ENCODE measurements at regions not wholly inside any gene's neighbourhood (a gene's known extent, or its start where the extent isn't known, plus 50 kb on each side); places are given as distances from the start of the nearest gene placed in this dataset.

DNA sequence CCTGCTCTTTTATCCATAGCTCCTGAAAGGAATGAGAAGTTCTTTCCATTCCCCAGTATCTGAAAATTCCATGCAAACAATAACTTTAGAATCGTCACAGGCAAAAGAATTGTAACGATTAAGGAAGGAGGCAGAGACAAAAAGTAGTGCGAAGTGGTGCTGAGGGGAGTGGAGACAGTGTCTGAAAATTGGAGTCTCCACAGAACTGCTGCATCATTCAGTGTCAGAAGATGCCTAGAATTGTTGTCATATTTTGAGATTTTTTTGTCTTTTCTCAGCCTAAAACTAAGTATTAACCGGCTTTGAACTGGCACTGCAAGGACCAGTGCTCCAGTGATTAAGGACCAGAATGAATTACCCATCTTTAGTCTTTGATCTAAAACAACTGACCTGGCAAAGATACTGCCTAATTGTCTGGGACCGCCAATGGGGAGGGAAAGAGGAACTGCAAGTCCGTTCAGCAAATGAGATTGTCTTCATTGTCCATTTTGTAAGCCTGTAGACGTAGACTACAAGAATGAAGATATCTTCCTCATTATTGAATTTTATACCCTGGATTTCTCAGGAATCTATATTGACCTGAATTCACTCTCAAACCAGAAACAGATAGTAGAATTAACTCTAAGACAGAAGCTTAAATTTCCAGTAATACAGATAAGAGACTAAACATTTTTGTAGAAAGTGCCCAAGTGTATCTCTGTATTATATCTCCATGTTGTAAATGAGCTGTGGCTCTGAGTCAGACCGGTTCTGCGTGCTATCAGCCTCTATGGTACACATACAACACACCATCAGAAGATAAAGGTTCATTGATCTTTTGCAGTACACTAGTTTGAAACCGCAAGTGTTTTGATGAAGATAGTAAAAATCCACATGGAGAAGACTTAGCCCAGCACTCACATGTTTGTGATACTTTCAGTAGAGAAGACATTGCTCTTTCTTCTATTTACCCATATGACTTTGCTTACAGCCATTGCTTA lies 293.2 kb downstream of the EFNB2 start:
- TF ChIP-seq, protein P1, sequence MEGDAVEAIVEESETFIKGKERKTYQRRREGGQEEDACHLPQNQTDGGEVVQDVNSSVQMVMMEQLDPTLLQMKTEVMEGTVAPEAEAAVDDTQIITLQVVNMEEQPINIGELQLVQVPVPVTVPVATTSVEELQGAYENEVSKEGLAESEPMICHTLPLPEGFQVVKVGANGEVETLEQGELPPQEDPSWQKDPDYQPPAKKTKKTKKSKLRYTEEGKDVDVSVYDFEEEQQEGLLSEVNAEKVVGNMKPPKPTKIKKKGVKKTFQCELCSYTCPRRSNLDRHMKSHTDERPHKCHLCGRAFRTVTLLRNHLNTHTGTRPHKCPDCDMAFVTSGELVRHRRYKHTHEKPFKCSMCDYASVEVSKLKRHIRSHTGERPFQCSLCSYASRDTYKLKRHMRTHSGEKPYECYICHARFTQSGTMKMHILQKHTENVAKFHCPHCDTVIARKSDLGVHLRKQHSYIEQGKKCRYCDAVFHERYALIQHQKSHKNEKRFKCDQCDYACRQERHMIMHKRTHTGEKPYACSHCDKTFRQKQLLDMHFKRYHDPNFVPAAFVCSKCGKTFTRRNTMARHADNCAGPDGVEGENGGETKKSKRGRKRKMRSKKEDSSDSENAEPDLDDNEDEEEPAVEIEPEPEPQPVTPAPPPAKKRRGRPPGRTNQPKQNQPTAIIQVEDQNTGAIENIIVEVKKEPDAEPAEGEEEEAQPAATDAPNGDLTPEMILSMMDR (IDR thresholded peaks at IDR 0.05; ENCODE audit: control extremely low read depth, extremely low read depth, low read depth, missing control alignments), result no peak
- POLR2A ChIA-PET, result no interaction called here
- CTCF ChIA-PET, result no interaction called here
- no peak for DNase-seq (ENCODE audit: extremely low spot score)

DNA sequence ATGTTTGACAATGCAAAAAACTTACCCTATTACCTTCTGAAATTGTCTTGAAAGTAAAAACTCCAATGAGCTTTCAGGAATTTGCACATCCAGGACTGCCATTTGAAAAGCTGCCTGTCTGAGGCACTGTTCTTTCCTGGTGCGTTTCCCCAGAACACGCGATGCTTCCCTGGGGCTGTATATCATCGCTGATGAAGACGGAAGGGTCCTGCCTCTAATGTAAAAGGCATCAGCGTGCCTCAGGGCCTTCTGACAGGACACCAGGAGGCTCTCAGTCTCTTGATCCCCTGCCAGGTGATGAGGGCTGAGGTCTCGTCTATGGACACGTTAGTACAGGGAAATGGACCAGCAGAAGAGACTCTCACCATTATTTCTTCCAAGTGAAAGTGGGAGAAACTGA lies 296.8 kb downstream of the EFNB2 start:
- no peak for DNase-seq (ENCODE audit: extremely low spot score)
- CTCF ChIA-PET, result no interaction called here

DNA sequence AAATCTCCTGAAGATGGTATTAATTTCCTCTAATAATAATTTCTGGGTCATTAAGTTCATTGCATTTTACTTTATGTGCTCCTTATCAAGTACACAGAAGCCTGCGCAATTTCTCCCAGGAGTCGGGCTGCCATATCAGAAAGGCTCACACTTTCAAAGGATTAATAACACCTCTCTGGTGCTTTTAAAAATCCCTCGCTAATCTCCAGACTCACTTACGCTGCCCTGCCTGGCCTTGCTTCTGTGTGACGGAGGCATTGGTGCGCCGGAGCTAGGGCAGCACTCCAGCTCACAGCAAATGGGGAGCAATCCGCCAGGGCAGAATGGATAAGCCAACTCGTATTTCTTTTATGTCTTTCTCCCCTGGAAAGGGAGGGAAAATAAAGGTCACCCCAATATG lies 300.8 kb downstream of the EFNB2 start:
- no peak for DNase-seq (ENCODE audit: extremely low spot score)
- TF ChIP-seq, protein P1 (IDR thresholded peaks at IDR 0.05; ENCODE audit: control extremely low read depth, extremely low read depth, low read depth, missing control alignments), result no peak
- CTCF ChIA-PET, result no interaction called here

More for the DNA sequence above, 296.8 kb downstream of the EFNB2 start:
- TF ChIP-seq, protein P1 (IDR thresholded peaks at IDR 0.05; ENCODE audit: control extremely low read depth, extremely low read depth, low read depth, missing control alignments), result no peak
- POLR2A ChIA-PET, result no interaction called here

DNA sequence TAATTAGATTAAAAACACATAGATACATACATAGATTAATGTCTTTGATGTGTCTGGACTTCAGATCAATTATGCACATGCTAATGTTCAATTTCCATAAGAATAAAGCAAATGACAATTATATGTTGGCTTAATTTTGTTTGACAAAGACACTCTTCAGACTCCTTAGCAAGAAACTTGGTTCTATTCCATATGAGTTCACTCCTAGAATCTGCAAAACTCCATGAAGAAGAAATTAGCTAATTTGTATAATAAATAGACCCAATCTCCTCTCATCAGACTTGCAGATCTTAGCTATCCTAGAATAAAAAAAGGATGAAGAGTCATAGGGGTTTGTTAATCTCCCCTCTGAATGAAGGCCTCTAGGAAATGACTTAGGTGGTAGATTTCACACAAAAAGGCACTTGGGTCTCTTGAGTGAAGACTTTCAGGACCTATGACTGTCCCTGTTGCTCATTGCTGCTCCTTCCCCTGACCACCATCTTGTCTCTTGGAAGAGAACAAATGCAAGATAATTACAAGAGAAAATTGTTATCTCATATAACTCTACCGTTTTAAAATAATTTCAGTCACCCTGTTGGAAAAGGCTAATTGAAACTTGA lies 302.2 kb downstream of the EFNB2 start:
- POLR2A ChIA-PET, result no interaction called here
- DNase-seq (ENCODE audit: extremely low spot score), result no peak
- TF ChIP-seq, protein P1 (IDR thresholded peaks at IDR 0.05; ENCODE audit: control extremely low read depth, extremely low read depth, low read depth, missing control alignments), result no peak
- CTCF ChIA-PET, result interaction anchor here (1.5 to 1.8 kb wide), 2 partner anchors 9 to 11 kb away, joined by 4 to 5 read pairs; no protein-coding TSS in a partner anchor

More for the DNA sequence above, 300.8 kb downstream of the EFNB2 start:
- POLR2A ChIA-PET, result no interaction called here

DNA sequence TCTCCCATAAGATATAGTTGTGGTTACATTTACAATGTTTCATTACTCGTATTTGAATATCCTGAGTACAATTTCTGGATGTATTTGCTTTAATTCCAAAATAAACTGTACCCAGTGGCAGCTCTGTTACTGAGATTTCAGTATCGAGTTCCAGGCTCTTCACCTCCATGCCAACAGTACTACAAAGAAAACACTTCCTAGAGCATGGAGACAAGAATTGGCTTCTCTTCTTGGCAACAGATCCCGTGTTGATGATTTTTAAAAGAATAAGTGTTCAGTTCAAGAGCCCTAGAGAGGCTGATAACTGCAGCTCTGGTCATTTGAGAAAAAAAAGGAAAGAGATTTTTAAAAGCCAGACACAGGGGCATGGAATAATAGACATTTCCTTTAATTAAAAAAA lies 302.8 kb downstream of the EFNB2 start:
- ChIA-PET POLR2A (no interaction called here), CTCF (interaction anchor here (1.5 to 1.8 kb wide), 2 partner anchors 9 to 11 kb away, joined by 4 to 5 read pairs; no protein-coding TSS in a partner anchor)
- TF ChIP-seq, protein P1 (IDR thresholded peaks at IDR 0.05; ENCODE audit: control extremely low read depth, extremely low read depth, low read depth, missing control alignments), result no peak
- no peak for DNase-seq (ENCODE audit: extremely low spot score)

DNA sequence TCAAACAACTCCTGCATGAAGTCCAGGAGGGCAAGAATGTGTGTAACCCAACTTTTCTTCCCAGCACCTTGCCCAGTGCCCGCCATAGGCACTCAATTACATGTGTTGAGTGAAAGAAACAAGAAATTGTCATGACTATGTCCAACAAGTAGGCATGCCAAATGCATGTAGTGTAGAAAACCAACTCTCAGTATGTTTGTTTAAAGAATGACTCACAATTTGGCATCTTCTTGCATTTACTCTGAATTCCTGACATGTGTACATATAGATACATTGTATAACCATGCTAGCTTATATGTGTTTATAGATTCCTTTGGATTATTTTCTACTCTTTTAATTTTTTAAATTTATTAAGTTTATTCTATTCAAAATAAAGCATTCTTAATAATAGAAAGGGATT lies 305.0 kb downstream of the EFNB2 start:
- TF ChIP-seq, protein P1 (IDR thresholded peaks at IDR 0.05; ENCODE audit: control extremely low read depth, extremely low read depth, low read depth, missing control alignments), result no peak
- CTCF ChIA-PET, result interaction anchor here (1.1 kb wide), 1 partner anchor 16 kb away, joined by 3 read pairs; no protein-coding TSS in a partner anchor
- no peak for DNase-seq (ENCODE audit: extremely low spot score)
- POLR2A ChIA-PET, result no interaction called here
